ENCODE measurements at regions not wholly inside any gene's neighbourhood (a gene's known extent, or its start where the extent isn't known, plus 50 kb on each side); places are given as distances from the start of the nearest gene placed in this dataset.

- DNase-seq (ENCODE audit: low read depth, low spot score), result no peak
These were observed 84.2 kb upstream of the MAPK4 start for GRCh38 chr18:50475538-50476193.

- no peak for DNase-seq (ENCODE audit: low read depth, low spot score)
These were observed 67.8 kb upstream of the MAPK4 start for GRCh38 chr18:50492097-50492496.

DNA sequence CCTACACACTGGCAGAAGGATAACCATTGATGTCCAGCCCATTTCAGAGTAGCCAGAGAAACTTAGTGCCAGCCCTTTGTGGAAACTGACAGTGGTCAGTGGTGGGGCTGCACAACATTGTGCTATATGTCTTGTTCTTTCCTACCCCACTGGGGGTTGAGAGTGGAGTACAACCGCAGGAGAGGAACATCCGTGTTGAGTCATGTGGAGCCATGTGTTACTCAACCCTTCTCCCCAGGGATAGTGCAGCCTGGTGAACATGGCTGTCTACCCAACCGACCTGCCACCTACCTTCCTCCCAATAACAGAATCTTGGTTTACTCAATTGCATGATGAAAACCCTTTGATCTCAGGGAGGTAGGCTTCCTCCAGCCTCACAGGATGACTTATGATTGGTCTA is 65.3 kb upstream of the MAPK4 start:
- no peak for DNase-seq (ENCODE audit: low read depth, low spot score)

DNA sequence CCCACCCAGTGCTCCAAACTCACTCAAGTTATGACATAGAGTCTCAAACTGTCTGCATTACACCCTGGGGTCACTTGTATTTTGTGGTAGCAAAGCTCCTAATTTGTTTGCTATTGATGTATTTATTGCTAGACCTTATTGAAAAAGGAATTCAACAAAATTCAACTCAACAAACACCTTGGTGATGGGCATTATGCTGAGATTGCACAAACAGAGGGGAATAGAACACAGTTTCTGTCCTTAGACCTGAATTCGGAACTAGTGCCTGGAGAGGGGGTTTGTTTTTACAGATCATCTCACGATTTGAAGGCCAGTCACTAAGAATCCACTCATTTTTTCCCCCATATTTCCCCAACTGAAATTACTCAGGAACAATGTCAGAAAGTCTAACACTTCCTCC is 53.5 kb upstream of the MAPK4 start:
- DNase-seq (ENCODE audit: low read depth, low spot score), result no peak

- DNase-seq (ENCODE audit: low read depth, low spot score), result peak; percentile 85
These were observed 52.7 kb upstream of the MAPK4 start for GRCh38 chr18:50507120-50507590.

- no peak for DNase-seq (ENCODE audit: low read depth, low spot score)
These were observed 51.7 kb upstream of the MAPK4 start for GRCh38 chr18:50508228-50508627.

- no peak for DNase-seq (ENCODE audit: low read depth, low spot score)
These were observed 50.9 kb upstream of the MAPK4 start for GRCh38 chr18:50509012-50509411.

Data from ELF-1 (cell line).